GM12891 (cell line): ENCODE measurements at regions not wholly inside any gene's neighbourhood (a gene's known extent, or its start where the extent isn't known, plus 50 kb on each side); places are given as distances from the start of the nearest gene placed in this dataset.

Experiments
- PAX5 ChIP-seq: IDR thresholded peaks from 2 replicates; pipeline ENCODE4 v1.6.1; 2011; ENCODE audit warnings: low read length, moderate library complexity, mild to moderate bottlenecking; ENCODE audit not compliant: insufficient read depth, severe bottlenecking
- POLR2A ChIP-seq: IDR thresholded peaks from 2 replicates; pipeline ENCODE4 v1.6.1; 2011; ENCODE audit warnings: low read depth, low read length, control low read depth
- POLR2AphosphoS5 ChIP-seq: IDR thresholded peaks from 2 replicates; pipeline ENCODE4 v1.6.1; 2011; ENCODE audit warnings: low read depth, low read length, control low read depth
- POU2F2 ChIP-seq: IDR thresholded peaks from 2 replicates; pipeline ENCODE4 v1.6.1; 2011; ENCODE audit warnings: low read depth, mild to moderate bottlenecking, control low read depth, low read length, moderate library complexity
- SPI1 ChIP-seq: IDR thresholded peaks from 2 replicates; pipeline ENCODE4 v1.6.1; 2011; ENCODE audit warnings: low read depth, low read length, control low read depth
- TAF1 ChIP-seq: IDR thresholded peaks from 2 replicates; pipeline ENCODE4 v1.6.1; 2011; ENCODE audit warnings: low read depth, low read length, control low read depth

DNA sequence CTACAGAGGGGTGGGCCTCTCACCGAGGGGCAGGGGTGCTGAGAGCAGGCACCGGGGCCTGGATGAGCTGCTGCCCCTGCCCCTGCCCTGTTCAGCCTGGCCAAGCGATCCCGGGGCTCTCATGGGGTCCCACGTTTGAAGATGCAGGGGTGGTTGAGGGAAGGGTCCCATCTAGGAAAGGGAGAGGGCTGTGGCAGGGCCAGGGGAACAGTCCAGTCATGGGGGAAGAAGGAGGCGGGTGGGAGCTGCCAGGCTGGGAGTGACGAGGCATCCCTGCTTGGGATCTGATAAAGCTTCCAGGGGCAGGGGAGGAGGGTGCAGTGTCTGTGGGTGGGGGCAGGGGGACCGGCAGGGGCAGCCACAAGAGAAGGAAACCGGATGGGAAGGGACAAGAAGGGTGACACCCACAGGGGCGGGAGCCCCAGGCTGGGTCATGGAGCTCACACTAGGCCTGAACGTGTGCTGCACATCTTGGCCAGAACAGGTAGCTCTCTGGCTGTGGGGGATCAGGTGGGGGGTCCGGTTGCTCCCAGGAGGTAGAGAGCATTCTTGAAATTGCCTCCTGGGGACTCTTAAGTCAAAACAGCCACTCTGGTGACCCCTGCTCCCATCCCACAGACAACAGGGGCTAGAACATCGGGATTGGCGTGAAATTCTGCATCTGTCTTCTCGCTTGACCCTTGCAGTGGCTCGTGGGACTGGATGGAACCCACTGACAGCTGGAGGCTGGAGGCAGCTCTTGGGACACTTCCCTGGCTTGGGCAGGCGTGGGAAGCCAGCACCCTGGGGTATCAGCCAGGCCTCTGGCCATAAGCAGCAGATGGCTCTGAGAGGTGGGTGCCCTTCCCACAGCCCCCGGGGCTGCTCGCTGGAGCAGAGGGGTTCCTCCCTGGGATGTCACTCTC is 58.0 kb upstream of the GATA5 start:
- TF ChIP-seq POLR2AphosphoS5 (no peak), TAF1 (no peak), POLR2A (no peak), POU2F2 (no peak), SPI1 (no peak), PAX5 (no peak)
